Endothelial cell of umbilical vein (primary cell): ENCODE measurements at regions not wholly inside any gene's neighbourhood (a gene's known extent, or its start where the extent isn't known, plus 50 kb on each side); places are given as distances from the start of the nearest gene placed in this dataset.

Source experiments
- BruUV-seq: library from RNA; stranded (reverse); fragments of 400-500 nt; replicated peaks from 2 replicates; lab custom pipeline; 2021; lab: Mats Ljungman, UMichigan
- CTCF ChIA-PET: fragments of 300-600, 350-600 bp; sonication (Branson Sonifier 250); formaldehyde crosslinking; loops from one replicate; lab custom pipeline; 2021; ENCODE audit warnings: antibody characterized with exemption, inconsistent platforms; lab: Charles Lee
- POLR2A ChIA-PET: fragments of 300-600, 350-600 bp; sonication (Branson Sonifier 250); formaldehyde crosslinking; loops from one replicate; lab custom pipeline; 2021; ENCODE audit warnings: antibody characterized with exemption, inconsistent platforms; lab: Charles Lee
- DNase-seq: peaks from one replicate; pipeline ENCODE4 v3.0.0-alpha.2; 2011; ENCODE audit warnings: low read depth, low spot score
- FAIRE-seq: peaks from 2 replicates; lab custom pipeline; 2011; peaks lifted over from hg19 to GRCh38; lab: Jason Lieb, UNC
- H2AFZ ChIP-seq: 2 replicates; pipeline ENCODE4 v1.6.0; 2012; ENCODE audit warnings: low read depth, low read length, control low read depth, inconsistent platforms
- H3K27ac ChIP-seq: 2 replicates; pipeline ENCODE4 v1.5.1; 2011; ENCODE audit warnings: low read depth, mild to moderate bottlenecking, control low read depth, low read length, moderate library complexity; ENCODE audit not compliant: insufficient read depth
- H3K27me3 ChIP-seq, 2 experiments: 2 replicates each; pipeline versions ENCODE4 v1.6.0 to v1.6.1; 2011; ENCODE audit warnings: low read length in 2 of 2, mixed read lengths in 1 of 2; ENCODE audit not compliant: control insufficient read depth in 2 of 2, insufficient read depth in 2 of 2
- H3K36me3 ChIP-seq, 2 experiments: 2 replicates in 1 of 2; 3 replicates in 1 of 2; pipeline ENCODE4 v1.5.1; 2011; ENCODE audit warnings: low read length in 2 of 2, mild to moderate bottlenecking in 1 of 2, moderate library complexity in 1 of 2; ENCODE audit not compliant: control insufficient read depth in 2 of 2, insufficient read depth in 2 of 2; ENCODE audit errors: extremely low read depth in 1 of 2
- H3K4me1 ChIP-seq: 3 replicates; pipeline ENCODE4 v1.5.1; 2011; ENCODE audit warnings: mild to moderate bottlenecking, low read length; ENCODE audit not compliant: control insufficient read depth, insufficient read depth; ENCODE audit errors: extremely low read depth
- H3K4me2 ChIP-seq: 2 replicates; pipeline ENCODE4 v1.6.1; 2011; ENCODE audit warnings: low read length, control low read depth, mixed read lengths; ENCODE audit not compliant: insufficient read depth
- H3K4me3 ChIP-seq, 3 experiments: fragments of 200-600 bp in 1 of 3; sonication (generic), shearing (Covaris generic) in 1 of 3; replicated peaks in 1 of 3; 2 replicates each; pipeline ENCODE4 v1.5.1; 2011 to 2016; ENCODE audit warnings: control low read depth in 3 of 3, low read length in 3 of 3, mild to moderate bottlenecking in 2 of 3, inconsistent platforms in 1 of 3, low read depth in 1 of 3, moderate library complexity in 1 of 3; ENCODE audit not compliant: insufficient read depth in 1 of 3
- H3K79me2 ChIP-seq: 2 replicates; pipeline ENCODE4 v1.6.0; 2012; ENCODE audit warnings: low read length, inconsistent platforms; ENCODE audit not compliant: control insufficient read depth, insufficient read depth
- H3K9ac ChIP-seq: replicated peaks from 2 replicates; pipeline ENCODE3; 2011; ENCODE audit warnings: low read length, control low read depth; ENCODE audit not compliant: insufficient read depth; ENCODE audit errors: extremely low read depth
- H3K9me1 ChIP-seq: replicated peaks from 3 replicates; pipeline ENCODE4 v1.6.0; 2011; ENCODE audit warnings: mild to moderate bottlenecking, low read length; ENCODE audit not compliant: control insufficient read depth, insufficient read depth; ENCODE audit errors: extremely low read depth
- H3K9me3 ChIP-seq: replicated peaks from 2 replicates; pipeline ENCODE4 v1.5.1; 2012; ENCODE audit warnings: low read length, inconsistent platforms; ENCODE audit not compliant: control insufficient read depth, insufficient read depth
- H4K20me1 ChIP-seq: replicated peaks from 2 replicates; pipeline ENCODE3; 2011; ENCODE audit warnings: mild to moderate bottlenecking, low read length; ENCODE audit not compliant: control insufficient read depth, insufficient read depth; ENCODE audit errors: extremely low read depth
- EZH2 ChIP-seq: IDR thresholded peaks from 2 replicates; pipeline ENCODE4 v1.6.1; 2012; ENCODE audit warnings: borderline replicate concordance, low read depth, mild to moderate bottlenecking, moderate library complexity, low read length, inconsistent platforms; ENCODE audit not compliant: severe bottlenecking
- FOS ChIP-seq: IDR thresholded peaks from 2 replicates; pipeline ENCODE4 v1.6.1; 2011; ENCODE audit warnings: mild to moderate bottlenecking, low read length, moderate library complexity, borderline replicate concordance; ENCODE audit not compliant: insufficient read depth
- GATA2 ChIP-seq: IDR thresholded peaks from 2 replicates; pipeline ENCODE4 v1.7.0; 2011; ENCODE audit warnings: low read depth, mild to moderate bottlenecking, moderate library complexity, mixed read lengths, low read length; ENCODE audit not compliant: insufficient read length, insufficient read depth
- JUN ChIP-seq: IDR thresholded peaks from 2 replicates; pipeline ENCODE4 v1.6.1; 2011; ENCODE audit warnings: borderline replicate concordance, low read depth; ENCODE audit not compliant: insufficient read length, insufficient read depth
- MYC ChIP-seq: IDR thresholded peaks from one replicate; pipeline ENCODE4 v1.6.1; 2011; ENCODE audit warnings: mild to moderate bottlenecking, low read depth, low read length
- POLR2A ChIP-seq: IDR thresholded peaks from 2 replicates; pipeline ENCODE4 v1.6.1; 2012; ENCODE audit warnings: low read depth, mild to moderate bottlenecking, control low read depth, low read length
- POLR2AphosphoS5 ChIP-seq: IDR thresholded peaks from 2 replicates; pipeline ENCODE4 v1.6.1; 2012; ENCODE audit warnings: low read depth, mild to moderate bottlenecking, control low read depth, low read length, moderate library complexity; ENCODE audit not compliant: insufficient read depth
- dilution Hi-C: fragments of 300-500 bp; cut with MboI; formaldehyde crosslinking; loops from one replicate; pipeline ENCODE4 v1.15.0; 2019; ENCODE audit warnings: low sequenced_read_pairs; ENCODE audit not compliant: extremely low pct_ligation_motif_present
- intact Hi-C: fragments of 100-400 bp; cut with micrococcal nuclease; formaldehyde crosslinking; loops from one replicate; pipeline ENCODE4 v1.10.0; 2022
- TF ChIP-seq, protein P1 (sequence below), 2 donors: IDR thresholded peaks; 1 replicate in 1 of 2; 2 replicates in 1 of 2; pipeline ENCODE4 v1.5.1; 2011; ENCODE audit warnings: low read length in 2 of 2, mild to moderate bottlenecking in 2 of 2, moderate library complexity in 2 of 2, control low read depth in 1 of 2, inconsistent platforms in 1 of 2, low read depth in 1 of 2; ENCODE audit not compliant: insufficient read depth in 1 of 2; ENCODE audit errors: extremely low read depth in 1 of 2
- TF ChIP-seq, protein P2 (sequence below): IDR thresholded peaks from 2 replicates; pipeline ENCODE4 v1.6.1; 2011; ENCODE audit not compliant: insufficient read depth, insufficient read length

DNA sequence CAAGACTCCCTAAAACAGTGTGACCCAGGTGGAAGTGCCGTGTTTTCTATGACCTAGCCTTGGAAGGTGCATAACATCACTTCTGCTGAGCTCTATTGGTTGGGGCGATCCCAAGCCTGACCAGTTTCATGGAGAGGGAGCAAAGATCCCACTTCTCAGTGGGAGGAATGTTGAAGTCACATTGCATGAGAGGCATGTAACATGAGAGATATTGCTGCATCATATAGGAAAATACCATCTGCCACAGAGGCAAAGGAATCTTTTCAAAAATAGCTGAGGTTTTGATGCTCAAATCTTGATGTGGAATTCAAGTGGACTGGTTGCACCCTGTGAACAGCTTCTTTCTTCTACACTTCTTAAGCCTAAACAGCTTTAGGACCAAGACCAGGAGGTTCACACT lies 56.4 kb upstream of the NLRP1 start:
- Histone ChIP-seq H3K36me3 (no peaks in the 10 kb centered on the region), H4K20me1 (no peaks in the 10 kb centered on the region), H3K4me1 (no peaks in the 10 kb centered on the region), H3K9me1 (no peaks in the 10 kb centered on the region), H3K9ac (no peak overlapping the region), H3K4me3 (no peak overlapping the region), H3K27ac (no peak overlapping the region), H3K27me3 (no peaks in the 10 kb centered on the region), H3K79me2 (no peaks in the 10 kb centered on the region), H3K9me3 (no peaks in the 10 kb centered on the region), H2AFZ (no peak overlapping the region), H3K4me2 (no peak overlapping the region)
- ChIA-PET CTCF (interaction anchor here (0.6 kb wide), 1 partner anchor 14 kb away, joined by 3 read pairs; no protein-coding TSS in a partner anchor), POLR2A (no interaction called here)
- TF ChIP-seq JUN, result no peak
- no peak for TF ChIP-seq MYC
- TF ChIP-seq POLR2AphosphoS5, result no peak
- TF ChIP-seq, protein P1, sequence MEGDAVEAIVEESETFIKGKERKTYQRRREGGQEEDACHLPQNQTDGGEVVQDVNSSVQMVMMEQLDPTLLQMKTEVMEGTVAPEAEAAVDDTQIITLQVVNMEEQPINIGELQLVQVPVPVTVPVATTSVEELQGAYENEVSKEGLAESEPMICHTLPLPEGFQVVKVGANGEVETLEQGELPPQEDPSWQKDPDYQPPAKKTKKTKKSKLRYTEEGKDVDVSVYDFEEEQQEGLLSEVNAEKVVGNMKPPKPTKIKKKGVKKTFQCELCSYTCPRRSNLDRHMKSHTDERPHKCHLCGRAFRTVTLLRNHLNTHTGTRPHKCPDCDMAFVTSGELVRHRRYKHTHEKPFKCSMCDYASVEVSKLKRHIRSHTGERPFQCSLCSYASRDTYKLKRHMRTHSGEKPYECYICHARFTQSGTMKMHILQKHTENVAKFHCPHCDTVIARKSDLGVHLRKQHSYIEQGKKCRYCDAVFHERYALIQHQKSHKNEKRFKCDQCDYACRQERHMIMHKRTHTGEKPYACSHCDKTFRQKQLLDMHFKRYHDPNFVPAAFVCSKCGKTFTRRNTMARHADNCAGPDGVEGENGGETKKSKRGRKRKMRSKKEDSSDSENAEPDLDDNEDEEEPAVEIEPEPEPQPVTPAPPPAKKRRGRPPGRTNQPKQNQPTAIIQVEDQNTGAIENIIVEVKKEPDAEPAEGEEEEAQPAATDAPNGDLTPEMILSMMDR (IDR thresholded peaks at IDR 0.05; ENCODE audit: extremely low read depth in 1 of 2, insufficient read depth in 1 of 2, low read depth in 1 of 2, low read length in 2 of 2), result no peak
- TF ChIP-seq GATA2, result no peak
- TF ChIP-seq POLR2A, result no peak
- TF ChIP-seq FOS, result no peak
- TF ChIP-seq EZH2, result no peak
- TF ChIP-seq, protein P2, sequence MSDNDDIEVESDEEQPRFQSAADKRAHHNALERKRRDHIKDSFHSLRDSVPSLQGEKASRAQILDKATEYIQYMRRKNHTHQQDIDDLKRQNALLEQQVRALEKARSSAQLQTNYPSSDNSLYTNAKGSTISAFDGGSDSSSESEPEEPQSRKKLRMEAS, result no peak
- intact Hi-C loops, result no loop called here
- DNase-seq (no peak), FAIRE-seq (no peak)
- no TSS peak for BruUV-seq
- dilution Hi-C loops, result no loop called here
